ENCODE measurements at regions not wholly inside any gene's neighbourhood (a gene's known extent, or its start where the extent isn't known, plus 50 kb on each side); places are given as distances from the start of the nearest gene placed in this dataset.

DNA sequence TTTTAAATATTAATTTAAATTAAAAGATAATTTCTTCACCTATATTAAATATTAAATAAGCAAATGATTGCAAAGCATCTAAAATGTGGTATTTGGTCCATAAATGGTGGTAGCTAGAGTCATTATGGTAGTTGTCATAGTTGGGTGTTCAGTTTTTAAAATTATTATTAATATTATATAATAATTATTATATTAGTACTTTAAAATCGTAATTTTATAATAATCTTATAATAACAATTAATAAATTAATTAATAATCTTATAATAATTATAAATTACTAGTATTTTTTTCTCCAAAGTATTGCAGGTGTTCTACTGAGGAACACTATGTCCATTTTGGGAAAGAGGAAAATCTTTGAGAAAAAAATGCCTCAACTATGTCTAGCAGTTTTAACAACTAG, 835.5 kb upstream of the GCFC2 start:
- Histone ChIP-seq H3K79me2 (ENCODE audit: insufficient read depth, low read length) (no peaks in the 10 kb centered on the region), H3K4me2 (ENCODE audit: low read length) (no peak overlapping the region), H2AFZ (ENCODE audit: low read depth, low read length, poor library complexity, severe bottlenecking) (no peak overlapping the region), H3K4me3 (replicated peaks in 1 of 2; ENCODE audit: low read depth in 1 of 2, low read length in 2 of 2) (no peak overlapping the region), H3K36me3 (ENCODE audit: control insufficient read depth in 1 of 2, insufficient read depth in 2 of 2, low read length in 2 of 2) (no peaks in the 10 kb centered on the region), H3K27me3 (ENCODE audit: insufficient read depth, low read length) (no peaks in the 10 kb centered on the region), H3K9me3 (ENCODE audit: control insufficient read depth in 1 of 2, insufficient read depth in 1 of 2, low read depth in 1 of 2, low read length in 2 of 2) (peaks cover 0 to 15% of the 10 kb centered on the region in 2 experiments; a peak in 2 of 4 replicates), H3K9ac (ENCODE audit: low read length) (no peak overlapping the region), H3K27ac (ENCODE audit: low read depth, low read length) (no peak overlapping the region), H3K4me1 (ENCODE audit: control insufficient read depth in 1 of 2, insufficient read depth in 2 of 2, low read length in 2 of 2) (no peaks in the 10 kb centered on the region), H3K9me2 (ENCODE audit: insufficient read depth) (no peaks in the 10 kb centered on the region), H4K20me1 (ENCODE audit: insufficient read depth) (no peaks in the 10 kb centered on the region)
- no peak for DNase-seq (ENCODE audit: low read depth, low spot score)
- no TSS peak for BruUV-seq (replicated peaks)
- TF ChIP-seq ELF1 (IDR thresholded peaks at IDR 0.05; ENCODE audit: borderline replicate concordance, low read depth) (no peak), POLR2AphosphoS5 (IDR thresholded peaks at IDR 0.05; ENCODE audit: low read depth, low read length) (no peak), ZFX (IDR thresholded peaks at IDR 0.05) (no peak), CEBPB (IDR thresholded peaks at IDR 0.05; ENCODE audit: low read depth) (no peak)
- TF ChIP-seq, protein P1, sequence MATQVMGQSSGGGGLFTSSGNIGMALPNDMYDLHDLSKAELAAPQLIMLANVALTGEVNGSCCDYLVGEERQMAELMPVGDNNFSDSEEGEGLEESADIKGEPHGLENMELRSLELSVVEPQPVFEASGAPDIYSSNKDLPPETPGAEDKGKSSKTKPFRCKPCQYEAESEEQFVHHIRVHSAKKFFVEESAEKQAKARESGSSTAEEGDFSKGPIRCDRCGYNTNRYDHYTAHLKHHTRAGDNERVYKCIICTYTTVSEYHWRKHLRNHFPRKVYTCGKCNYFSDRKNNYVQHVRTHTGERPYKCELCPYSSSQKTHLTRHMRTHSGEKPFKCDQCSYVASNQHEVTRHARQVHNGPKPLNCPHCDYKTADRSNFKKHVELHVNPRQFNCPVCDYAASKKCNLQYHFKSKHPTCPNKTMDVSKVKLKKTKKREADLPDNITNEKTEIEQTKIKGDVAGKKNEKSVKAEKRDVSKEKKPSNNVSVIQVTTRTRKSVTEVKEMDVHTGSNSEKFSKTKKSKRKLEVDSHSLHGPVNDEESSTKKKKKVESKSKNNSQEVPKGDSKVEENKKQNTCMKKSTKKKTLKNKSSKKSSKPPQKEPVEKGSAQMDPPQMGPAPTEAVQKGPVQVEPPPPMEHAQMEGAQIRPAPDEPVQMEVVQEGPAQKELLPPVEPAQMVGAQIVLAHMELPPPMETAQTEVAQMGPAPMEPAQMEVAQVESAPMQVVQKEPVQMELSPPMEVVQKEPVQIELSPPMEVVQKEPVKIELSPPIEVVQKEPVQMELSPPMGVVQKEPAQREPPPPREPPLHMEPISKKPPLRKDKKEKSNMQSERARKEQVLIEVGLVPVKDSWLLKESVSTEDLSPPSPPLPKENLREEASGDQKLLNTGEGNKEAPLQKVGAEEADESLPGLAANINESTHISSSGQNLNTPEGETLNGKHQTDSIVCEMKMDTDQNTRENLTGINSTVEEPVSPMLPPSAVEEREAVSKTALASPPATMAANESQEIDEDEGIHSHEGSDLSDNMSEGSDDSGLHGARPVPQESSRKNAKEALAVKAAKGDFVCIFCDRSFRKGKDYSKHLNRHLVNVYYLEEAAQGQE (IDR thresholded peaks at IDR 0.05; ENCODE audit: low read depth): no peak
- TF ChIP-seq, protein P2, sequence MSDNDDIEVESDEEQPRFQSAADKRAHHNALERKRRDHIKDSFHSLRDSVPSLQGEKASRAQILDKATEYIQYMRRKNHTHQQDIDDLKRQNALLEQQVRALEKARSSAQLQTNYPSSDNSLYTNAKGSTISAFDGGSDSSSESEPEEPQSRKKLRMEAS (IDR thresholded peaks at IDR 0.05): no peak
- CTCF ChIA-PET: no interaction called here
- POLR2A ChIA-PET: no interaction called here
- intact Hi-C loops (cut with micrococcal nuclease): no loop called here
- RAD21 ChIA-PET (ENCODE audit: low non-redundant PET in 1 of 2, low total read pairs in 2 of 2, uncharacterized antibody in 2 of 2, unreplicated experiment in 2 of 2): no interaction called here
- no peak for ATAC-seq

DNA sequence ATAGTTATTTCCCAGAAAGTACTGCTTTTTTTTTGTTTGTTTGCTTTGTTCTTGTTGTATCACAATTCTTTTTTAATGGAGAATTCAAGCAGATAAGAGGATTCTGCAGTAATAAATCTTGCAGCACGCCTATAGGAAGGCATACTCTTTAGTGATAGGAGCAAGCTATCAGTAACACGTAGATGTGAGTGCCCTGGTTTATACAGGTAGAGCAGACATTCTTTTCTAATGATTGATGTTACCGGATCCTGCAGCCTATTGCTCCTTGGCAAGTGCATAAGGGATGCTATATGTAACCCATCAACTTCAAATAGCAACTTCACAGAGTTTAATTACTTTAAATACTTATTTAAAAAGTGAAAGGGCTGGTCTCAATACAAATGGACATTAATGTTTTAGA, 834.2 kb upstream of the GCFC2 start:
- Histone ChIP-seq H3K9ac (ENCODE audit: low read length) (no peak overlapping the region), H3K27ac (ENCODE audit: low read depth, low read length) (no peak overlapping the region), H3K4me3 (replicated peaks in 1 of 2; ENCODE audit: low read depth in 1 of 2, low read length in 2 of 2) (no peak overlapping the region), H3K79me2 (ENCODE audit: insufficient read depth, low read length) (no peaks in the 10 kb centered on the region), H3K4me1 (ENCODE audit: control insufficient read depth in 1 of 2, insufficient read depth in 2 of 2, low read length in 2 of 2) (no peaks in the 10 kb centered on the region), H3K9me3 (ENCODE audit: control insufficient read depth in 1 of 2, insufficient read depth in 1 of 2, low read depth in 1 of 2, low read length in 2 of 2) (peaks cover 0 to 12% of the 10 kb centered on the region in 2 experiments; a peak in 2 of 4 replicates), H3K4me2 (ENCODE audit: low read length) (no peak overlapping the region), H3K27me3 (ENCODE audit: insufficient read depth, low read length) (no peaks in the 10 kb centered on the region), H4K20me1 (ENCODE audit: insufficient read depth) (no peaks in the 10 kb centered on the region), H3K36me3 (ENCODE audit: control insufficient read depth in 1 of 2, insufficient read depth in 2 of 2, low read length in 2 of 2) (no peaks in the 10 kb centered on the region), H3K9me2 (ENCODE audit: insufficient read depth) (no peaks in the 10 kb centered on the region), H2AFZ (ENCODE audit: low read depth, low read length, poor library complexity, severe bottlenecking) (no peak overlapping the region)
- ChIA-PET RAD21 (ENCODE audit: low non-redundant PET in 1 of 2, low total read pairs in 2 of 2, uncharacterized antibody in 2 of 2, unreplicated experiment in 2 of 2) (no interaction called here), CTCF (no interaction called here), POLR2A (no interaction called here)
- intact Hi-C loops (cut with micrococcal nuclease): no loop called here
- no peak for TF ChIP-seq CEBPB (IDR thresholded peaks at IDR 0.05; ENCODE audit: low read depth)
- TF ChIP-seq, protein P3, sequence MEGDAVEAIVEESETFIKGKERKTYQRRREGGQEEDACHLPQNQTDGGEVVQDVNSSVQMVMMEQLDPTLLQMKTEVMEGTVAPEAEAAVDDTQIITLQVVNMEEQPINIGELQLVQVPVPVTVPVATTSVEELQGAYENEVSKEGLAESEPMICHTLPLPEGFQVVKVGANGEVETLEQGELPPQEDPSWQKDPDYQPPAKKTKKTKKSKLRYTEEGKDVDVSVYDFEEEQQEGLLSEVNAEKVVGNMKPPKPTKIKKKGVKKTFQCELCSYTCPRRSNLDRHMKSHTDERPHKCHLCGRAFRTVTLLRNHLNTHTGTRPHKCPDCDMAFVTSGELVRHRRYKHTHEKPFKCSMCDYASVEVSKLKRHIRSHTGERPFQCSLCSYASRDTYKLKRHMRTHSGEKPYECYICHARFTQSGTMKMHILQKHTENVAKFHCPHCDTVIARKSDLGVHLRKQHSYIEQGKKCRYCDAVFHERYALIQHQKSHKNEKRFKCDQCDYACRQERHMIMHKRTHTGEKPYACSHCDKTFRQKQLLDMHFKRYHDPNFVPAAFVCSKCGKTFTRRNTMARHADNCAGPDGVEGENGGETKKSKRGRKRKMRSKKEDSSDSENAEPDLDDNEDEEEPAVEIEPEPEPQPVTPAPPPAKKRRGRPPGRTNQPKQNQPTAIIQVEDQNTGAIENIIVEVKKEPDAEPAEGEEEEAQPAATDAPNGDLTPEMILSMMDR (IDR thresholded peaks at IDR 0.05 in 2 of 3, conservative IDR thresholded peaks at IDR 0.05 in 1 of 3; ENCODE audit: borderline replicate concordance in 1 of 3, insufficient read depth in 1 of 3, low read depth in 2 of 3, low read length in 2 of 3): no peak
- TF ChIP-seq CBX3 (IDR thresholded peaks at IDR 0.05; ENCODE audit: low read depth): no peak
- no peak for TF ChIP-seq SP1 (IDR thresholded peaks at IDR 0.05; ENCODE audit: low read depth)
- no peak for TF ChIP-seq ELF1 (IDR thresholded peaks at IDR 0.05; ENCODE audit: borderline replicate concordance, low read depth)
- TF ChIP-seq FOSL1 (IDR thresholded peaks at IDR 0.05; ENCODE audit: low read depth): no peak
- no peak for TF ChIP-seq YY1 (IDR thresholded peaks at IDR 0.05; ENCODE audit: extremely low read depth, insufficient replicate concordance, low read depth, low read length)
- no peak for TF ChIP-seq TCF7L2 (IDR thresholded peaks at IDR 0.05; ENCODE audit: borderline replicate concordance, extremely low read depth, insufficient read depth, insufficient read length)
- TF ChIP-seq ZNF274 (IDR thresholded peaks at IDR 0.05; ENCODE audit: low read depth, low read length): no peak
- no peak for TF ChIP-seq POLR2AphosphoS5 (IDR thresholded peaks at IDR 0.05; ENCODE audit: low read depth, low read length)
- no peak for TF ChIP-seq POLR2A (IDR thresholded peaks at IDR 0.05; ENCODE audit: borderline replicate concordance, extremely low read depth, insufficient read depth, insufficient read length)
- DNase-seq (ENCODE audit: low read depth, low spot score): no peak
- no peak for ATAC-seq
- BruUV-seq (replicated peaks): no TSS peak
